IMR-90 (cell line): ENCODE measurements at regions not wholly inside any gene's neighbourhood (a gene's known extent, or its start where the extent isn't known, plus 50 kb on each side); places are given as distances from the start of the nearest gene placed in this dataset.

Experiments
- ATAC-seq: fragments of 200-7000 bp; cut with Tn5 transposase; 2 replicates; pipeline ENCODE4 v1.9.1; 2020; ENCODE audit warnings: low read depth, mild to moderate bottlenecking, moderate library complexity
- BruUV-seq: library from RNA; stranded (reverse); fragments of 400-500 nt; replicated peaks from 2 replicates; lab custom pipeline; 2021; lab: Mats Ljungman, UMichigan
- CTCF ChIA-PET: fragments of 300-600 bp; formaldehyde crosslinking; extraction: SDS; loops from one replicate; lab custom pipeline; 2021; ENCODE audit warnings: antibody characterized with exemption; lab: Yijun Ruan, JAX
- POLR2A ChIA-PET: fragments of 300-600 bp; sonication (Branson Sonifier 250); formaldehyde crosslinking; loops from one replicate; lab custom pipeline; 2022; ENCODE audit warnings: antibody characterized with exemption; ENCODE audit not compliant: unreplicated experiment; lab: Charles Lee
- DNase-seq: peaks from one replicate; pipeline ENCODE4 v3.0.0; 2013
- H2AFZ ChIP-seq: replicated peaks from 2 replicates; pipeline ENCODE3; 2013; ENCODE audit warnings: low read length, mild to moderate bottlenecking; ENCODE audit not compliant: poor library complexity
- H2AK5ac ChIP-seq: 2 replicates; pipeline ENCODE4 v1.6.1; 2013; ENCODE audit warnings: low read depth, low read length, inconsistent platforms
- H2AK9ac ChIP-seq: replicated peaks from 2 replicates; pipeline ENCODE3; 2013; ENCODE audit warnings: mild to moderate bottlenecking, low read depth, low read length, moderate library complexity; ENCODE audit not compliant: poor library complexity
- H2BK120ac ChIP-seq: 2 replicates; pipeline ENCODE4 v1.6.1; 2013; ENCODE audit warnings: low read depth, low read length, inconsistent platforms
- H2BK15ac ChIP-seq: 3 replicates; pipeline ENCODE4 v1.6.1; 2013; ENCODE audit warnings: low read depth, low read length, inconsistent platforms
- H2BK20ac ChIP-seq: 2 replicates; pipeline ENCODE4 v1.6.1; 2013; ENCODE audit warnings: low read depth, mild to moderate bottlenecking, inconsistent platforms, low read length, moderate library complexity
- H2BK5ac ChIP-seq: 2 replicates; pipeline ENCODE4 v1.6.1; 2013; ENCODE audit warnings: mild to moderate bottlenecking, low read depth, low read length, inconsistent platforms; ENCODE audit not compliant: poor library complexity, severe bottlenecking
- H3K14ac ChIP-seq: replicated peaks from 2 replicates; pipeline ENCODE4 v1.6.1; 2013; ENCODE audit warnings: low read depth, low read length, inconsistent platforms
- H3K18ac ChIP-seq: 2 replicates; pipeline ENCODE4 v1.6.1; 2013; ENCODE audit warnings: low read depth, low read length, control low read depth
- H3K23ac ChIP-seq: 2 replicates; pipeline ENCODE4 v1.6.1; 2013; ENCODE audit warnings: low read depth, low read length, inconsistent platforms
- H3K27ac ChIP-seq: 2 replicates; pipeline ENCODE4 v1.5.1; 2013; ENCODE audit warnings: mild to moderate bottlenecking, control low read depth, low read length; ENCODE audit not compliant: insufficient read depth
- H3K27me3 ChIP-seq: 2 replicates; pipeline ENCODE4 v1.6.1; 2013; ENCODE audit warnings: low read length; ENCODE audit not compliant: control insufficient read depth, insufficient read depth
- H3K36me3 ChIP-seq: 2 replicates; pipeline ENCODE4 v1.6.1; 2013; ENCODE audit warnings: low read length, mixed read lengths; ENCODE audit not compliant: control insufficient read depth, insufficient read depth
- H3K4ac ChIP-seq: 2 replicates; pipeline ENCODE4 v1.6.1; 2013; ENCODE audit warnings: low read depth, low read length, inconsistent platforms
- H3K4me1 ChIP-seq: 2 replicates; pipeline ENCODE4 v1.6.1; 2013; ENCODE audit warnings: low read length, mixed read lengths; ENCODE audit not compliant: control insufficient read depth, insufficient read depth
- H3K4me2 ChIP-seq: 2 replicates; pipeline ENCODE4 v1.6.1; 2013; ENCODE audit warnings: low read depth, mild to moderate bottlenecking, control low read depth, low read length, moderate library complexity
- H3K4me3 ChIP-seq: 2 replicates; pipeline ENCODE4 v1.5.1; 2013; ENCODE audit warnings: low read depth, mild to moderate bottlenecking, control low read depth, low read length, moderate library complexity; ENCODE audit not compliant: insufficient read depth
- H3K56ac ChIP-seq: 2 replicates; pipeline ENCODE4 v1.6.1; 2013; ENCODE audit warnings: low read length, inconsistent platforms; ENCODE audit not compliant: insufficient read depth; ENCODE audit errors: extremely low read depth
- H3K79me1 ChIP-seq, 2 experiments: 2 replicates each; pipeline ENCODE4 v1.6.1; 2013; ENCODE audit warnings: low read length in 2 of 2, inconsistent platforms in 1 of 2, low read depth in 1 of 2
- H3K9ac ChIP-seq: 2 replicates; pipeline ENCODE4 v1.6.1; 2013; ENCODE audit warnings: low read depth, low read length, control low read depth
- H3K9me1 ChIP-seq: 2 replicates; pipeline ENCODE4 v1.6.1; 2013; ENCODE audit warnings: low read length, inconsistent platforms; ENCODE audit not compliant: insufficient read depth
- H3K9me3 ChIP-seq: 2 replicates; pipeline ENCODE4 v1.6.1; 2013; ENCODE audit warnings: low read length; ENCODE audit not compliant: control insufficient read depth, insufficient read depth
- H4K20me1 ChIP-seq: 2 replicates; pipeline ENCODE4 v1.6.1; 2013; ENCODE audit warnings: low read length, inconsistent platforms; ENCODE audit not compliant: insufficient read depth
- H4K5ac ChIP-seq: 2 replicates; pipeline ENCODE4 v1.6.1; 2013; ENCODE audit warnings: mild to moderate bottlenecking, low read depth, low read length, control low read depth
- H4K8ac ChIP-seq, 2 experiments: 2 replicates each; pipeline ENCODE4 v1.6.1; 2013; ENCODE audit warnings: low read depth in 2 of 2, low read length in 2 of 2, control low read depth in 1 of 2, inconsistent platforms in 1 of 2
- H4K91ac ChIP-seq: 2 replicates; pipeline ENCODE4 v1.6.1; 2013; ENCODE audit warnings: low read depth, low read length, inconsistent platforms; ENCODE audit not compliant: insufficient read depth
- BHLHE40 ChIP-seq: fragments of 150-350 bp; IDR thresholded peaks from 2 replicates; pipeline ENCODE4 v1.6.1; 2016; ENCODE audit warnings: mild to moderate bottlenecking, low read depth, low read length
- FOS ChIP-seq: fragments of 150-350 bp; IDR thresholded peaks from 2 replicates; pipeline ENCODE4 v1.6.1; 2016; ENCODE audit warnings: low read depth, low read length
- MAFK ChIP-seq: IDR thresholded peaks from 2 replicates; pipeline ENCODE4 v1.6.1; 2012; ENCODE audit warnings: low read depth, low read length, improper control_type of control experiment
- MAZ ChIP-seq: IDR thresholded peaks from 2 replicates; pipeline ENCODE4 v1.6.1; 2012; ENCODE audit warnings: low read depth, mild to moderate bottlenecking, low read length, improper control_type of control experiment, moderate library complexity, borderline replicate concordance
- MXI1 ChIP-seq: IDR thresholded peaks from 2 replicates; pipeline ENCODE4 v1.6.1; 2012; ENCODE audit warnings: low read depth, mild to moderate bottlenecking, low read length, moderate library complexity, borderline replicate concordance
- NFE2L2 ChIP-seq: fragments of 150-350 bp; IDR thresholded peaks from 2 replicates; pipeline ENCODE4 v1.6.1; 2016; ENCODE audit warnings: low read depth, mild to moderate bottlenecking, low read length
- POLR2A ChIP-seq: IDR thresholded peaks from 2 replicates; pipeline ENCODE4 v1.6.1; 2012; ENCODE audit warnings: mild to moderate bottlenecking, low read depth, low read length
- RAD21 ChIP-seq: IDR thresholded peaks from 2 replicates; pipeline ENCODE4 v1.6.1; 2012; ENCODE audit warnings: low read length, improper control_type of control experiment
- RCOR1 ChIP-seq: IDR thresholded peaks from 2 replicates; pipeline ENCODE4 v1.6.1; 2012; ENCODE audit warnings: mild to moderate bottlenecking, low read length, improper control_type of control experiment; ENCODE audit not compliant: insufficient replicate concordance
- RFX5 ChIP-seq: IDR thresholded peaks from 2 replicates; pipeline ENCODE4 v1.8.0; 2012; ENCODE audit warnings: low read depth, mild to moderate bottlenecking, low read length, moderate library complexity
- SMC3 ChIP-seq: fragments of 150-350 bp; IDR thresholded peaks from 2 replicates; pipeline ENCODE4 v1.6.1; 2016; ENCODE audit warnings: low read depth, mild to moderate bottlenecking, antibody characterized with exemption, low read length, moderate library complexity
- USF2 ChIP-seq: fragments of 150-350 bp; IDR thresholded peaks from 2 replicates; pipeline ENCODE4 v1.6.1; 2017; ENCODE audit warnings: mild to moderate bottlenecking, antibody characterized with exemption, low read length, low read depth
- WGBS, 2 experiments: methylation state at CpG; one replicate each; pipeline versions ENCODE4 v1.1.5 to v1.1.7; 2013; ENCODE audit warnings: missing lambda C conversion rate in 2 of 2; ENCODE audit not compliant: insufficient read length in 1 of 2; ENCODE audit errors: extremely low coverage in 2 of 2; 5-methylcytosine and 5-hydroxymethylcytosine counted together
- dilution Hi-C: fragments of 300-500 bp; cut with HindIII; formaldehyde crosslinking; loops from one replicate; pipeline ENCODE4 v1.14.3; 2018; ENCODE audit warnings: low sequenced_read_pairs; ENCODE audit not compliant: unreplicated experiment
- in situ Hi-C: fragments of 300-500 bp; cut with MboI; formaldehyde crosslinking; loops from 3 replicates; pipeline ENCODE4 v1.14.3; 2019; ENCODE audit warnings: low sequenced_read_pairs, inconsistent platforms, mixed read lengths
- intact Hi-C: fragments of 100-400 bp; cut with micrococcal nuclease; formaldehyde crosslinking; loops from 2 replicates; pipeline ENCODE4 v1.10.0; 2022

- TF ChIP-seq BHLHE40 (no peak), MAFK (no peak), MAZ (no peak), RFX5 (no peak), POLR2A (no peak), RAD21 (no peak), FOS (no peak), USF2 (no peak), SMC3 (no peak), NFE2L2 (no peak), MXI1 (no peak), RCOR1 (no peak)
- Histone ChIP-seq H3K4me3 (no peak overlapping the region), H4K20me1 (no peaks in the 10 kb centered on the region), H3K14ac (no peak overlapping the region), H3K79me1 (no peaks in the 10 kb centered on the region), H3K27me3 (no peaks in the 10 kb centered on the region), H3K4me2 (no peak overlapping the region), H4K91ac (no peak overlapping the region), H2AK9ac (no peak overlapping the region), H4K5ac (no peak overlapping the region), H2BK15ac (no peak overlapping the region), H3K9ac (no peak overlapping the region), H2BK5ac (no peak overlapping the region), H2AK5ac (no peak overlapping the region), H3K9me3 (peaks cover 10% of the 10 kb centered on the region; the same call in 1 of the 2 replicates), H3K56ac (no peak overlapping the region), H3K4ac (no peak overlapping the region), H4K8ac (no peak overlapping the region), H3K23ac (no peak overlapping the region), H3K27ac (no peak overlapping the region), H3K18ac (no peak overlapping the region), H3K36me3 (no peaks in the 10 kb centered on the region), H2AFZ (no peak overlapping the region), H2BK20ac (no peak overlapping the region), H3K9me1 (no peaks in the 10 kb centered on the region), H3K4me1 (no peaks in the 10 kb centered on the region), H2BK120ac (no peak overlapping the region)
- ATAC-seq (no peak), DNase-seq (no peak)
- dilution Hi-C loops = no loop called here
- POLR2A ChIA-PET = no interaction called here
- in situ Hi-C loops = no loop called here
- intact Hi-C loops = no loop called here
- CTCF ChIA-PET = no interaction called here
- WGBS, 2 experiments = no CpG with 5 or more reads among the region's 6 CpGs
- BruUV-seq = no TSS peak
Measured at GRCh38 chr3:34634939-34635338, 836.5 kb downstream of the PDCD6IP start.
